Astrocyte (in vitro differentiated cells and primary cell): ENCODE measurements at regions not wholly inside any gene's neighbourhood (a gene's known extent, or its start where the extent isn't known, plus 50 kb on each side); places are given as distances from the start of the nearest gene placed in this dataset.

ENCODE experiments used
- DNase-seq: peaks from one replicate; pipeline ENCODE4 v3.0.0-alpha.2; 2010; ENCODE audit warnings: low read depth
- FAIRE-seq: peaks from 2 replicates; lab custom pipeline; 2011; peaks lifted over from hg19 to GRCh38; lab: Jason Lieb, UNC
- H2AFZ ChIP-seq: 2 replicates; pipeline ENCODE4 v1.6.0; 2012; ENCODE audit warnings: low read depth, low read length, inconsistent platforms
- H3K27ac ChIP-seq: 2 replicates; pipeline ENCODE4 v1.5.1; 2011; ENCODE audit warnings: low read depth, low read length, inconsistent platforms
- H3K27me3 ChIP-seq: 2 replicates; pipeline ENCODE4 v1.6.0; 2011; ENCODE audit warnings: low read length, inconsistent platforms; ENCODE audit not compliant: insufficient read depth
- H3K36me3 ChIP-seq: 2 replicates; pipeline ENCODE4 v1.5.1; 2011; ENCODE audit warnings: low read length, inconsistent platforms; ENCODE audit not compliant: insufficient read depth
- H3K4me1 ChIP-seq: 2 replicates; pipeline ENCODE4 v1.5.1; 2011; ENCODE audit warnings: low read length, inconsistent platforms; ENCODE audit not compliant: insufficient read depth
- H3K4me2 ChIP-seq: 2 replicates; pipeline ENCODE4 v1.6.0; 2012; ENCODE audit warnings: low read length, inconsistent platforms
- H3K4me3 ChIP-seq: 2 replicates; pipeline ENCODE4 v1.5.1; 2011; ENCODE audit warnings: low read depth, mild to moderate bottlenecking, low read length, inconsistent platforms; ENCODE audit not compliant: insufficient read depth
- H3K79me2 ChIP-seq: 2 replicates; pipeline ENCODE4 v1.6.0; 2012; ENCODE audit warnings: mild to moderate bottlenecking, low read length, inconsistent platforms; ENCODE audit not compliant: insufficient read depth
- H3K9ac ChIP-seq: 2 replicates; pipeline ENCODE4 v1.6.0; 2012; ENCODE audit warnings: mild to moderate bottlenecking, low read length, inconsistent platforms
- H3K9me3 ChIP-seq: 2 replicates; pipeline ENCODE4 v1.5.1; 2012; ENCODE audit warnings: low read depth, mild to moderate bottlenecking, low read length, inconsistent platforms; ENCODE audit not compliant: insufficient read depth
- H4K20me1 ChIP-seq: 2 replicates; pipeline ENCODE4 v1.6.0; 2012; ENCODE audit warnings: low read length, inconsistent platforms; ENCODE audit not compliant: insufficient read depth
- H3K27ac Mint-ChIP-seq: one replicate; pipeline ENCODE4 v1.8.0; 2021; ENCODE audit warnings: mild to moderate bottlenecking, mixed read lengths; ENCODE audit not compliant: unreplicated experiment
- H3K27me3 Mint-ChIP-seq: one replicate; pipeline ENCODE4 v1.8.0; 2021; ENCODE audit warnings: low read depth, mixed read lengths; ENCODE audit not compliant: unreplicated experiment
- H3K36me3 Mint-ChIP-seq: one replicate; pipeline ENCODE4 v1.8.0; 2021; ENCODE audit warnings: low read depth, mixed read lengths; ENCODE audit not compliant: unreplicated experiment
- H3K4me1 Mint-ChIP-seq: one replicate; pipeline ENCODE4 v1.8.0; 2021; ENCODE audit warnings: low read depth, mixed read lengths; ENCODE audit not compliant: unreplicated experiment
- H3K4me3 Mint-ChIP-seq: one replicate; pipeline ENCODE4 v1.8.0; 2021; ENCODE audit warnings: mild to moderate bottlenecking, moderate library complexity, mixed read lengths; ENCODE audit not compliant: unreplicated experiment
- H3K9me3 Mint-ChIP-seq: one replicate; pipeline ENCODE4 v1.8.0; 2021; ENCODE audit warnings: mild to moderate bottlenecking, mixed read lengths; ENCODE audit not compliant: unreplicated experiment
- CTCF ChIP-seq: IDR thresholded peaks from 2 replicates; pipeline ENCODE4 v1.5.1; 2011; ENCODE audit warnings: low read depth, mild to moderate bottlenecking, inconsistent platforms, low read length, moderate library complexity; ENCODE audit not compliant: insufficient read depth
- EZH2 ChIP-seq: IDR thresholded peaks from 2 replicates; pipeline ENCODE4 v1.6.1; 2012; ENCODE audit warnings: mild to moderate bottlenecking, low read length, inconsistent platforms; ENCODE audit not compliant: insufficient read depth

GRCh38 chr17:79322211-79323123 is 247.8 kb downstream of the ENGASE start:
- Mint-ChIP-seq H3K27ac (no peak overlapping the region), H3K4me1 (no peaks in the 10 kb centered on the region), H3K9me3 (peaks cover 4% of the 10 kb centered on the region), H3K36me3 (no peaks in the 10 kb centered on the region), H3K4me3 (no peak overlapping the region), H3K27me3 (peaks cover 74% of the 10 kb centered on the region)
- no peak overlapping the region for H3K9ac ChIP-seq
- H3K4me1 ChIP-seq = no peaks in the 10 kb centered on the region
- no peak overlapping the region for H3K27ac ChIP-seq
- no peak for FAIRE-seq
- H3K9me3 ChIP-seq = no peaks in the 10 kb centered on the region
- no peak for DNase-seq
- TF ChIP-seq CTCF = no peak
- no peak for TF ChIP-seq EZH2
- no peak overlapping the region for H3K4me3 ChIP-seq
- H4K20me1 ChIP-seq = no peaks in the 10 kb centered on the region
- no peak overlapping the region for H3K4me2 ChIP-seq
- H2AFZ ChIP-seq = no peak overlapping the region
- H3K36me3 ChIP-seq = no peaks in the 10 kb centered on the region
- no peaks in the 10 kb centered on the region for H3K79me2 ChIP-seq
- no peaks in the 10 kb centered on the region for H3K27me3 ChIP-seq

GRCh38 chr17:79320331-79320730 is 245.7 kb downstream of the ENGASE start:
- H3K9ac ChIP-seq = no peak overlapping the region
- H3K4me1 ChIP-seq = no peaks in the 10 kb centered on the region
- no peaks in the 10 kb centered on the region for H4K20me1 ChIP-seq
- H3K27me3 Mint-ChIP-seq = peaks cover 78% of the 10 kb centered on the region
- no peak overlapping the region for H2AFZ ChIP-seq
- H3K36me3 ChIP-seq = no peaks in the 10 kb centered on the region
- H3K9me3 Mint-ChIP-seq = peaks cover 4% of the 10 kb centered on the region
- no peak for FAIRE-seq
- no peak overlapping the region for H3K4me3 ChIP-seq
- H3K79me2 ChIP-seq = no peaks in the 10 kb centered on the region
- no peaks in the 10 kb centered on the region for H3K36me3 Mint-ChIP-seq
- no peak overlapping the region for H3K4me3 Mint-ChIP-seq
- H3K4me1 Mint-ChIP-seq = no peaks in the 10 kb centered on the region
- no peaks in the 10 kb centered on the region for H3K9me3 ChIP-seq
- DNase-seq = no peak
- no peak for TF ChIP-seq CTCF
- no peak for TF ChIP-seq EZH2
- H3K4me2 ChIP-seq = no peak overlapping the region
- no peak overlapping the region for H3K27ac ChIP-seq
- H3K27ac Mint-ChIP-seq = no peak overlapping the region
- no peaks in the 10 kb centered on the region for H3K27me3 ChIP-seq

GRCh38 chr17:79317916-79318315 is 243.3 kb downstream of the ENGASE start:
- no peak overlapping the region for H3K27ac ChIP-seq
- H3K27me3 Mint-ChIP-seq = peaks cover 82% of the 10 kb centered on the region

More at GRCh38 chr17:79317916-79318315, 243.3 kb downstream of the ENGASE start:
- no peaks in the 10 kb centered on the region for H3K36me3 ChIP-seq
- H3K9me3 ChIP-seq = no peaks in the 10 kb centered on the region
- H3K9ac ChIP-seq = no peak overlapping the region
- H3K79me2 ChIP-seq = no peaks in the 10 kb centered on the region
- FAIRE-seq = no peak
- H3K4me2 ChIP-seq = no peak overlapping the region
- no peak for DNase-seq
- no peak overlapping the region for H3K4me3 ChIP-seq
- Mint-ChIP-seq H3K9me3 (peaks cover 4% of the 10 kb centered on the region), H3K4me1 (no peaks in the 10 kb centered on the region), H3K4me3 (no peak overlapping the region), H3K36me3 (no peaks in the 10 kb centered on the region), H3K27ac (no peak overlapping the region)
- H3K27me3 ChIP-seq = no peaks in the 10 kb centered on the region
- no peak overlapping the region for H2AFZ ChIP-seq
- H4K20me1 ChIP-seq = no peaks in the 10 kb centered on the region
- no peak for TF ChIP-seq CTCF
- TF ChIP-seq EZH2 = no peak
- no peaks in the 10 kb centered on the region for H3K4me1 ChIP-seq
